Ovary (tissue), 7 donors: ENCODE measurements at regions not wholly inside any gene's neighbourhood (a gene's known extent, or its start where the extent isn't known, plus 50 kb on each side); places are given as distances from the start of the nearest gene placed in this dataset.

Experiments used
- DNase-seq, 5 donors: peaks; one replicate each; pipeline ENCODE4 v3.0.0-alpha.2; 2019 to 2020
- H3K27ac ChIP-seq, 2 donors: fragments of 200-600 bp; one replicate each; pipeline versions ENCODE4 v1.5.1 to v1.8.0; 2019 to 2022
- H3K27me3 ChIP-seq: fragments of 200-600 bp; one replicate; pipeline ENCODE4 v1.8.0; 2022
- H3K36me3 ChIP-seq: fragments of 200-600 bp; sonication (generic); one replicate; pipeline ENCODE4 v1.5.1; 2019
- H3K4me1 ChIP-seq: one replicate; pipeline ENCODE4 v1.8.1; 2013; ENCODE audit warnings: mild to moderate bottlenecking, moderate library complexity; ENCODE audit not compliant: insufficient read depth
- H3K4me3 ChIP-seq: fragments of 200-600 bp; sonication (generic); one replicate; pipeline ENCODE4 v1.5.1; 2017
- H3K9me3 ChIP-seq, 2 donors: fragments of 200-600 bp in 1 of 2; sonication (generic) in 1 of 2; one replicate each; pipeline versions ENCODE4 v1.5.1 to v1.8.1; 2013 to 2019; ENCODE audit warnings: mild to moderate bottlenecking in 1 of 2, moderate library complexity in 1 of 2
- CTCF ChIP-seq, 3 donors: fragments of 450-650 bp in 2 of 3; fragments of 200-600 bp in 1 of 3; IDR thresholded peaks; one replicate each; pipeline versions ENCODE4 v1.5.1 to v1.8.0; 2016 to 2022; ENCODE audit warnings: antibody characterized with exemption in 3 of 3, mild to moderate bottlenecking in 1 of 3
- EP300 ChIP-seq: sonication (generic); formaldehyde crosslinking; IDR thresholded peaks from one replicate; pipeline ENCODE4 v1.6.1; 2017; ENCODE audit warnings: antibody characterized with exemption
- POLR2A ChIP-seq: fragments of 450-650 bp; IDR thresholded peaks from one replicate; pipeline ENCODE4 v1.6.1; 2017; ENCODE audit warnings: antibody characterized with exemption, mild to moderate bottlenecking, moderate library complexity
- WGBS, 3 donors: extraction: QIAGEN DNeasy Blood & Tissue Kit in 1 of 3; methylation state at CpG; one replicate each; pipeline versions ENCODE4 v1.1.5 to v1.1.7; 2013 to 2017; 5-methylcytosine and 5-hydroxymethylcytosine counted together
- intact Hi-C, 4 donors: fragments of 100-400 bp; cut with DNase I; formaldehyde crosslinking; loops; one replicate each; pipeline versions ENCODE4 v1.11.0 to v1.15.1; 2022 to 2023
- donor health status: DM: no; HTN: no; CAD: no; lungs with moderate emphysema.
- donor health status: DM: no; HTN: no; CAD: no.
- donor health status: Bipolar disorder and iron deficiency.
- donor health status: DM: no; HTN: no; CAD: no.
- donor health status: DM: yes; HTN: yes; CAD: no.

DNA sequence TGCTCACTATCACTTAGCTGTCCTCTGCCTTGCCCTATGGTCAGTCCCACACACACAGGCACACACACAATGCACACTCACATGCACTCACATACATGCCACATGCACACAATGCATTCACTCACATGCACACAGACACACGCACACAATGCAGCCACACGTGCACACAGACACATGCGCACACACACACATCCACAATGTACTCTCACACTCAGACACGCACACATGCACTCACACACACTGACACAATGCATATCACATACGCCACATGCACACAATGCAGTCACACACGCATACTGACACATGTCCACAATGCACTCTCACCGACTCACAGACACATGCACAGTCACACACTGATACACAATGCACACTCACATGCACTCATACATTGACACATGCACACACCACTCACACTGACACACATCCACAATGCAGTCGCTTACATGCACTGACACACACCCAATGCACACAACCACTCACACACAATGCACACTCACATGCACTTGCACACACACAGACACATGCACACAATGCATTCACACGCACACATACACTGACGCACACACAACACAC lies 99.7 kb downstream of the ENGASE start:
- DNase-seq: no peak
- TF ChIP-seq EP300 (no peak), POLR2A (no peak), CTCF (IDR thresholded peaks at IDR 0.05) (no peak)
- Histone ChIP-seq H3K27ac (no peak overlapping the region), H3K4me1 (no peaks in the 10 kb centered on the region), H3K4me3 (no peak overlapping the region), H3K27me3 (no peaks in the 10 kb centered on the region), H3K36me3 (no peaks in the 10 kb centered on the region), H3K9me3 (no peaks in the 10 kb centered on the region)
- 86 to 94% (median 89%) methylated on average over 9 to 10 of the region's 10 CpGs for WGBS, 3 donors
- intact Hi-C loops: no loop called here

- no peaks in the 10 kb centered on the region for H3K27me3 ChIP-seq
- no peaks in the 10 kb centered on the region for H3K4me1 ChIP-seq
- intact Hi-C loops: no loop called here
- H3K36me3 ChIP-seq: no peaks in the 10 kb centered on the region
- 5 to 28% (median 6%) methylated on average over 13 of the region's 13 CpGs for WGBS, 3 donors
- DNase-seq: no peak
- TF ChIP-seq POLR2A: no peak
- TF ChIP-seq EP300: no peak
- TF ChIP-seq CTCF (IDR thresholded peaks at IDR 0.05): no peak
- H3K4me3 ChIP-seq: no peak overlapping the region
- H3K27ac ChIP-seq: no peak overlapping the region
- no peaks in the 10 kb centered on the region for H3K9me3 ChIP-seq
Measured at GRCh38 chr17:79171188-79171587, 96.6 kb downstream of the ENGASE start.

- 72 to 83% (median 78%) methylated on average over 6 of the region's 6 CpGs for WGBS, 3 donors
- H3K4me1 ChIP-seq: no peaks in the 10 kb centered on the region
- intact Hi-C loops: no loop called here
- no peak overlapping the region for H3K4me3 ChIP-seq
- H3K27me3 ChIP-seq: no peaks in the 10 kb centered on the region
- no peak for TF ChIP-seq EP300
- H3K36me3 ChIP-seq: no peaks in the 10 kb centered on the region
- no peak overlapping the region for H3K27ac ChIP-seq
- no peak for DNase-seq
- H3K9me3 ChIP-seq: no peaks in the 10 kb centered on the region
Measured at GRCh38 chr17:79169861-79170260, 95.2 kb downstream of the ENGASE start.

- Histone ChIP-seq H3K4me3 (no peak overlapping the region), H3K27ac (no peak overlapping the region), H3K4me1 (no peaks in the 10 kb centered on the region), H3K9me3 (no peaks in the 10 kb centered on the region), H3K36me3 (no peaks in the 10 kb centered on the region), H3K27me3 (no peaks in the 10 kb centered on the region)
- DNase-seq: no peak
- 69 to 80% (median 72%) methylated on average over 11 of the region's 11 CpGs for WGBS, 3 donors
- intact Hi-C loops: no loop called here
- no peak for TF ChIP-seq EP300
- no peak for TF ChIP-seq CTCF (IDR thresholded peaks at IDR 0.05)
- TF ChIP-seq POLR2A: no peak
Measured at GRCh38 chr17:79169366-79169765, 94.7 kb downstream of the ENGASE start.

- H3K27ac ChIP-seq: no peak overlapping the region
- TF ChIP-seq EP300 (no peak), CTCF (IDR thresholded peaks at IDR 0.05) (no peak), POLR2A (no peak)
- no peak for DNase-seq
- H3K27me3 ChIP-seq: no peaks in the 10 kb centered on the region
- no peak overlapping the region for H3K4me3 ChIP-seq
- intact Hi-C loops: no loop called here
- no peaks in the 10 kb centered on the region for H3K36me3 ChIP-seq
- H3K9me3 ChIP-seq: no peaks in the 10 kb centered on the region
- 86 to 89% (median 88%) methylated on average over 16 to 20 of the region's 20 CpGs for WGBS, 3 donors
- no peaks in the 10 kb centered on the region for H3K4me1 ChIP-seq
Measured at GRCh38 chr17:79168486-79169055, 93.9 kb downstream of the ENGASE start.
